K562 (cell line): ENCODE measurements at regions not wholly inside any gene's neighbourhood (a gene's known extent, or its start where the extent isn't known, plus 50 kb on each side); places are given as distances from the start of the nearest gene placed in this dataset.

Experiments
- ATAC-seq: fragments of 200-7000 bp; cut with Tn5 transposase; 3 replicates; pipeline ENCODE4 v1.9.1; 2020; ENCODE audit warnings: moderate library complexity
- BruUV-seq: library from RNA; stranded (reverse); fragments of 400-500 nt; replicated peaks from 2 replicates; lab custom pipeline; 2021; lab: Mats Ljungman, UMichigan
- CTCF ChIA-PET: fragments of 300-600 bp; formaldehyde crosslinking; extraction: SDS; loops from one replicate; lab custom pipeline; 2021; ENCODE audit warnings: low intra/inter-chr PET ratio; lab: Yijun Ruan, JAX
- POLR2A ChIA-PET: fragments of 300-600, 350-650 bp; sonication (Branson Sonifier 250); formaldehyde crosslinking; extraction: SDS; loops from one replicate; lab custom pipeline; 2021; ENCODE audit warnings: antibody characterized with exemption, inconsistent platforms; lab: Yijun Ruan, JAX
- DNase-seq, 4 experiments: peaks; one replicate each; pipeline versions ENCODE4 v3.0.0 to v3.0.0-alpha.2; 2011 to 2018; ENCODE audit warnings: low spot score in 3 of 4, mixed read lengths in 3 of 4; ENCODE audit errors: extremely low read depth in 1 of 4
- FAIRE-seq: peaks from 2 replicates; lab custom pipeline; 2011; peaks lifted over from hg19 to GRCh38; lab: Jason Lieb, UNC
- H2AFZ ChIP-seq: 2 replicates; pipeline ENCODE4 v1.6.0; 2011; ENCODE audit warnings: low read depth, low read length, control low read depth, inconsistent platforms
- H3K27ac ChIP-seq: fragments of 200-600 bp; 3 replicates; pipeline ENCODE4 v1.8.0; 2011; ENCODE audit warnings: low read depth, mild to moderate bottlenecking, control low read depth, inconsistent platforms, low read length, moderate library complexity, mixed read lengths; ENCODE audit errors: extremely low read depth
- H3K27me3 ChIP-seq, 2 experiments: fragments of 300-600 bp in 1 of 2; 2 replicates in 1 of 2; 3 replicates in 1 of 2; pipeline versions ENCODE4 v1.6.0 to v1.8.0; 2011; ENCODE audit warnings: inconsistent platforms in 2 of 2, low read length in 2 of 2, mild to moderate bottlenecking in 1 of 2, mixed read lengths in 1 of 2, moderate library complexity in 1 of 2; ENCODE audit not compliant: control insufficient read depth in 2 of 2, insufficient read depth in 2 of 2
- H3K36me3 ChIP-seq: fragments of 300-600 bp; 3 replicates; pipeline ENCODE4 v1.8.0; 2011; ENCODE audit warnings: mild to moderate bottlenecking, low read length, inconsistent platforms; ENCODE audit not compliant: control insufficient read depth, insufficient read depth
- H3K4me1 ChIP-seq, 2 experiments: fragments of 200-600 bp in 1 of 2; replicated peaks in 1 of 2; 2 replicates in 1 of 2; 3 replicates in 1 of 2; pipeline versions ENCODE4 v1.5.1 to v1.8.0; 2011; ENCODE audit warnings: inconsistent platforms in 2 of 2, low read length in 2 of 2, mild to moderate bottlenecking in 1 of 2, mixed read lengths in 1 of 2, moderate library complexity in 1 of 2; ENCODE audit not compliant: control insufficient read depth in 2 of 2, insufficient read depth in 2 of 2
- H3K4me2 ChIP-seq: 2 replicates; pipeline ENCODE4 v1.6.1; 2011; ENCODE audit warnings: low read length, control low read depth, inconsistent platforms, mixed read lengths; ENCODE audit not compliant: insufficient read depth
- H3K4me3 ChIP-seq: fragments of 200-600 bp; sonication (generic), shearing (Covaris generic); 2 replicates; pipeline ENCODE4 v1.5.1; 2016; ENCODE audit warnings: control low read depth, inconsistent platforms
- H3K79me2 ChIP-seq: fragments of 200-600 bp; 3 replicates; pipeline ENCODE4 v1.8.0; 2011; ENCODE audit warnings: low read length, inconsistent platforms; ENCODE audit not compliant: control insufficient read depth, insufficient read depth
- H3K9ac ChIP-seq, 2 experiments: 2 replicates each; pipeline versions ENCODE4 v1.6.0 to v1.6.1; 2011; ENCODE audit warnings: low read depth in 2 of 2, low read length in 2 of 2, control low read depth in 1 of 2, inconsistent platforms in 1 of 2, mild to moderate bottlenecking in 1 of 2, mixed read lengths in 1 of 2; ENCODE audit not compliant: insufficient read depth in 1 of 2
- H3K9me1 ChIP-seq: one replicate; pipeline ENCODE4 v1.6.0; 2011; ENCODE audit warnings: inconsistent platforms, mild to moderate bottlenecking, low read length, moderate library complexity; ENCODE audit not compliant: control insufficient read depth, insufficient read depth
- H3K9me3 ChIP-seq: replicated peaks from 2 replicates; pipeline ENCODE4 v1.5.1; 2011; ENCODE audit warnings: low read depth, low read length, inconsistent platforms; ENCODE audit not compliant: control insufficient read depth, insufficient read depth
- H4K20me1 ChIP-seq: replicated peaks from 2 replicates; pipeline ENCODE4 v1.6.1; 2011; ENCODE audit warnings: low read length, inconsistent platforms, mixed read lengths; ENCODE audit not compliant: control insufficient read depth, insufficient read depth
- ATF1 ChIP-seq, 2 experiments: fragments of 450-650 bp in 1 of 2; IDR thresholded peaks; 2 replicates each; pipeline ENCODE4 v1.6.1; 2016; ENCODE audit warnings: missing compliant biosample characterization in 1 of 2, missing genetic modification characterization in 1 of 2
- ERF ChIP-seq: fragments of 450-650 bp; formaldehyde crosslinking; IDR thresholded peaks from 2 replicates; pipeline ENCODE4 v1.4.0; 2020; ENCODE audit warnings: mild to moderate bottlenecking, mixed read lengths
- KAT2B ChIP-seq: IDR thresholded peaks from one replicate; pipeline ENCODE4 v1.6.1; 2012; ENCODE audit warnings: low read depth, mild to moderate bottlenecking, control low read depth, inconsistent platforms, low read length, moderate library complexity
- KAT7 ChIP-seq: sonication (generic); formaldehyde crosslinking; IDR thresholded peaks from 2 replicates; pipeline ENCODE4 v1.8.0; 2022; ENCODE audit warnings: missing genetic modification reagents, mild to moderate bottlenecking, borderline replicate concordance
- NCOA6 ChIP-seq: fragments of 450-650 bp; IDR thresholded peaks from 2 replicates; pipeline ENCODE4 v1.6.1; 2017; ENCODE audit warnings: mild to moderate bottlenecking
- SIN3B ChIP-seq: fragments of 450-650 bp; IDR thresholded peaks from 2 replicates; pipeline ENCODE4 v1.6.1; 2017; ENCODE audit warnings: low read depth, mild to moderate bottlenecking, moderate library complexity
- SRSF9 ChIP-seq: fragments of 200-400 bp; formaldehyde crosslinking; IDR thresholded peaks from 2 replicates; pipeline ENCODE4 v1.6.1; 2017; ENCODE audit warnings: low read depth, low read length, borderline replicate concordance
- STAT5A ChIP-seq: IDR thresholded peaks from 2 replicates; pipeline ENCODE4 v1.6.1; 2012; ENCODE audit warnings: low read length, inconsistent platforms, borderline replicate concordance
- TAL1 ChIP-seq: fragments of 450-650 bp; IDR thresholded peaks from 2 replicates; pipeline ENCODE4 v1.6.1; 2016; ENCODE audit warnings: mild to moderate bottlenecking
- ZNF146 ChIP-seq: IDR thresholded peaks from one replicate; pipeline ENCODE4 v1.6.1; 2018; ENCODE audit warnings: missing compliant biosample characterization; ENCODE audit not compliant: unreplicated experiment
- ZNF224 ChIP-seq: sonication (generic); formaldehyde crosslinking; IDR thresholded peaks from 2 replicates; pipeline ENCODE4 v1.8.0; 2022; ENCODE audit warnings: mild to moderate bottlenecking, missing genetic modification reagents
- ZNF551 ChIP-seq: fragments of 250-450 bp; sonication (Bioruptor Pico); IDR thresholded peaks from 2 replicates; pipeline ENCODE4 v1.5.0; 2021; ENCODE audit warnings: mild to moderate bottlenecking, moderate library complexity
- WGBS: fragments of 100-300 bp; shearing (Covaris generic); methylation state at CpG from one replicate; pipeline ENCODE4 v1.1.6; 2016; ENCODE audit warnings: low coverage, mixed read lengths; ENCODE audit not compliant: insufficient coverage; ENCODE audit errors: missing lambda C conversion rate; 5-methylcytosine and 5-hydroxymethylcytosine counted together
- in situ Hi-C: fragments of 300-500 bp; cut with MboI; formaldehyde crosslinking; loops from 4 replicates; pipeline ENCODE4 v1.15.0; 2018; ENCODE audit warnings: inconsistent platforms, mixed read lengths
- intact Hi-C: fragments of 100-400 bp; cut with micrococcal nuclease; formaldehyde crosslinking; loops from 2 replicates; pipeline ENCODE4 v1.14.2; 2022
- TF ChIP-seq, protein P1 (sequence below): fragments of 250-450 bp; sonication (Bioruptor Pico); IDR thresholded peaks from 2 replicates; pipeline ENCODE4 v1.4.0; 2020; ENCODE audit warnings: mild to moderate bottlenecking
- TF ChIP-seq, protein P2 (sequence below): sonication (generic); formaldehyde crosslinking; IDR thresholded peaks from 2 replicates; pipeline ENCODE4 v1.8.0; 2023; ENCODE audit warnings: mild to moderate bottlenecking, missing genetic modification reagents
- TF ChIP-seq, protein P3 (sequence below), 2 experiments: fragments of 450-650 bp; IDR thresholded peaks; 2 replicates each; pipeline ENCODE4 v1.6.1; 2016

DNA sequence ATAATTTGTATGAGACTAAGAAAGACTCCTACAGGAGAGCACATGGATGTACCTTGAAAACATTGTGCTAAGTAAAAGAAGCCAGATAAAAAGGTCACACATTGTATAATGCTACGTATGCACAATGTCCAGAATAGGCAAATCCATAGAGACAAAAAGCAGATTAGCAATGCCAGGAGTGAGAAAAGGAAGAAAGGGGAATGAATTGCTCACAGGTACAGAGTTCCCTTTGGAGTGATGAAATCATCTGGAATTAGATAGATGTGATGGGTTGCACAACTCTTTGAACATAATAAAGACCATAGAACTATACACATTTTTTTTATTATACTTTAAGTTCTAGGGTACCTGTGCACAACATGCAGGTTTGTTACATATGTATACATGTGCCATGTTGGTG is 1218.9 kb upstream of the TMEM132C start:
- ChIA-PET POLR2A (no interaction called here), CTCF (no interaction called here)
- no peak overlapping the region for H3K27ac ChIP-seq
- no peaks in the 10 kb centered on the region for H3K79me2 ChIP-seq
- FAIRE-seq (no peak), DNase-seq (no peak), ATAC-seq (no peak)
- no peak overlapping the region for H2AFZ ChIP-seq
- H3K9me1 ChIP-seq, result no peaks in the 10 kb centered on the region
- in situ Hi-C loops (no loop called here), intact Hi-C loops (no loop called here)
- 67% methylated on average over 1 of the region's 1 CpG for WGBS
- H3K27me3 ChIP-seq, result no peaks in the 10 kb centered on the region
- no peak overlapping the region for H3K4me2 ChIP-seq
- no peak overlapping the region for H3K9ac ChIP-seq
- TF ChIP-seq ERF (CRISPR knock-in tag) (no peak), STAT5A (no peak), KAT2B (no peak), KAT7 (no peak), ZNF224 (CRISPR knock-in tag) (no peak), TAL1 (no peak), NCOA6 (no peak), ATF1 (CRISPR knock-in tag; IDR thresholded peaks at IDR 0.05) (no peak), ATF1 (tag; IDR thresholded peaks at IDR 0.05) (no peak), ZNF551 (CRISPR knock-in tag) (no peak), SIN3B (no peak), SRSF9 (no peak), ZNF146 (CRISPR knock-in tag) (no peak)
- TF ChIP-seq, protein P1, sequence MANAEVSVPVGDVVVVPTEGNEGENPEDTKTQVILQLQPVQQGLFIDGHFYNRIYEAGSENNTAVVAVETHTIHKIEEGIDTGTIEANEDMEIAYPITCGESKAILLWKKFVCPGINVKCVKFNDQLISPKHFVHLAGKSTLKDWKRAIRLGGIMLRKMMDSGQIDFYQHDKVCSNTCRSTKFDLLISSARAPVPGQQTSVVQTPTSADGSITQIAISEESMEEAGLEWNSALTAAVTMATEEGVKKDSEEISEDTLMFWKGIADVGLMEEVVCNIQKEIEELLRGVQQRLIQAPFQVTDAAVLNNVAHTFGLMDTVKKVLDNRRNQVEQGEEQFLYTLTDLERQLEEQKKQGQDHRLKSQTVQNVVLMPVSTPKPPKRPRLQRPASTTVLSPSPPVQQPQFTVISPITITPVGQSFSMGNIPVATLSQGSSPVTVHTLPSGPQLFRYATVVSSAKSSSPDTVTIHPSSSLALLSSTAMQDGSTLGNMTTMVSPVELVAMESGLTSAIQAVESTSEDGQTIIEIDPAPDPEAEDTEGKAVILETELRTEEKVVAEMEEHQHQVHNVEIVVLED (CRISPR knock-in tag), result no peak
- TF ChIP-seq, protein P2, sequence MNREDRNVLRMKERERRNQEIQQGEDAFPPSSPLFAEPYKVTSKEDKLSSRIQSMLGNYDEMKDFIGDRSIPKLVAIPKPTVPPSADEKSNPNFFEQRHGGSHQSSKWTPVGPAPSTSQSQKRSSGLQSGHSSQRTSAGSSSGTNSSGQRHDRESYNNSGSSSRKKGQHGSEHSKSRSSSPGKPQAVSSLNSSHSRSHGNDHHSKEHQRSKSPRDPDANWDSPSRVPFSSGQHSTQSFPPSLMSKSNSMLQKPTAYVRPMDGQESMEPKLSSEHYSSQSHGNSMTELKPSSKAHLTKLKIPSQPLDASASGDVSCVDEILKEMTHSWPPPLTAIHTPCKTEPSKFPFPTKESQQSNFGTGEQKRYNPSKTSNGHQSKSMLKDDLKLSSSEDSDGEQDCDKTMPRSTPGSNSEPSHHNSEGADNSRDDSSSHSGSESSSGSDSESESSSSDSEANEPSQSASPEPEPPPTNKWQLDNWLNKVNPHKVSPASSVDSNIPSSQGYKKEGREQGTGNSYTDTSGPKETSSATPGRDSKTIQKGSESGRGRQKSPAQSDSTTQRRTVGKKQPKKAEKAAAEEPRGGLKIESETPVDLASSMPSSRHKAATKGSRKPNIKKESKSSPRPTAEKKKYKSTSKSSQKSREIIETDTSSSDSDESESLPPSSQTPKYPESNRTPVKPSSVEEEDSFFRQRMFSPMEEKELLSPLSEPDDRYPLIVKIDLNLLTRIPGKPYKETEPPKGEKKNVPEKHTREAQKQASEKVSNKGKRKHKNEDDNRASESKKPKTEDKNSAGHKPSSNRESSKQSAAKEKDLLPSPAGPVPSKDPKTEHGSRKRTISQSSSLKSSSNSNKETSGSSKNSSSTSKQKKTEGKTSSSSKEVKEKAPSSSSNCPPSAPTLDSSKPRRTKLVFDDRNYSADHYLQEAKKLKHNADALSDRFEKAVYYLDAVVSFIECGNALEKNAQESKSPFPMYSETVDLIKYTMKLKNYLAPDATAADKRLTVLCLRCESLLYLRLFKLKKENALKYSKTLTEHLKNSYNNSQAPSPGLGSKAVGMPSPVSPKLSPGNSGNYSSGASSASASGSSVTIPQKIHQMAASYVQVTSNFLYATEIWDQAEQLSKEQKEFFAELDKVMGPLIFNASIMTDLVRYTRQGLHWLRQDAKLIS (CRISPR knock-in tag), result no peak
- TF ChIP-seq, protein P3, sequence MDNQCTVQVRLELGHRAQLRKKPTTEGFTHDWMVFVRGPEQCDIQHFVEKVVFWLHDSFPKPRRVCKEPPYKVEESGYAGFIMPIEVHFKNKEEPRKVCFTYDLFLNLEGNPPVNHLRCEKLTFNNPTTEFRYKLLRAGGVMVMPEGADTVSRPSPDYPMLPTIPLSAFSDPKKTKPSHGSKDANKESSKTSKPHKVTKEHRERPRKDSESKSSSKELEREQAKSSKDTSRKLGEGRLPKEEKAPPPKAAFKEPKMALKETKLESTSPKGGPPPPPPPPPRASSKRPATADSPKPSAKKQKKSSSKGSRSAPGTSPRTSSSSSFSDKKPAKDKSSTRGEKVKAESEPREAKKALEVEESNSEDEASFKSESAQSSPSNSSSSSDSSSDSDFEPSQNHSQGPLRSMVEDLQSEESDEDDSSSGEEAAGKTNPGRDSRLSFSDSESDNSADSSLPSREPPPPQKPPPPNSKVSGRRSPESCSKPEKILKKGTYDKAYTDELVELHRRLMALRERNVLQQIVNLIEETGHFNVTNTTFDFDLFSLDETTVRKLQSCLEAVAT (IDR thresholded peaks at IDR 0.05), result no peak
- peaks cover 3% of the 10 kb centered on the region; the same call in 1 of the 3 replicates for H3K36me3 ChIP-seq
- H3K4me3 ChIP-seq, result no peak overlapping the region
- no peaks in the 10 kb centered on the region; a peak in 1 of 5 replicates for H3K4me1 ChIP-seq
- H4K20me1 ChIP-seq, result no peaks in the 10 kb centered on the region
- BruUV-seq, result no TSS peak
- H3K9me3 ChIP-seq, result no peaks in the 10 kb centered on the region
